ENCODE measurements at regions not wholly inside any gene's neighbourhood (a gene's known extent, or its start where the extent isn't known, plus 50 kb on each side); places are given as distances from the start of the nearest gene placed in this dataset.

DNA sequence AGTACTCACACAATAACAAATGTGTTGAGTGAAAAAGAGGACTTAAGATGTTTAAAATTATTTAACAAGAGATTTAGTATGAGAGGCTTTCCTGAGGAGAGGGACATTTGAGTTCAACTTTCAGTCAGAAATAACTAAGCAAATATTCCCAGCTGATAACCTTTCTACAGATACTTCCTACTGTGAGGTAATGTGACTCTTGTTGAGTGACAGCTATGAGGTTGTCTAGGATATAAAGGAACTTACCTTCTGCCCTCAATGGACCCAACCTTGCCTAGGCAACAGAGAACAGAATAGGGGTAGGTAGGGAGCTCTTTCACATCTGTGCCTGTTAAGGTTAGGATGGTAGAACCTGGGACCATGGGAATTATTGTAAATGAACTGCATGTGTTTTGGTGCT, 54.7 kb downstream of the GLUD2 start:
- DNase-seq (ENCODE audit: low read depth), result no peak

DNA sequence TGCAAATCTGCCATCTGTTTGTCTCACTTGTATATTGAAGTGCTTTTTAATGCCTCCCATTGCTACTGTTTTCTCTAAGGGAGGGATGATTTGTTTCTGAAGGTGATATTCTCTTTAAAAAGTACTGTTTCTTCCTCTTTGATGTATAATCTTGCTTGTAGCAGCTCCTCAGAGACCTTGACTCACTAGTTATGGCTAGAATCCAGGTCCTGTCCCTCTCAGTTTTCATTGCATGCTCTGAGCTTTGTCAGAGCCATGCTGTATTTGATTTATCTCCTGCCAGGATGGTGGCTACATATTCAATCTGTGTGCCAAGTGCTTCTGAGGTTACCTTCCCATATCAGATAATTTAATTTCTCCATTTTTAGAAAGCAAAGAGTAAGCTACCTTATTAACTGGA, 56.0 kb downstream of the GLUD2 start:
- no peak for DNase-seq (ENCODE audit: low read depth)

DNA sequence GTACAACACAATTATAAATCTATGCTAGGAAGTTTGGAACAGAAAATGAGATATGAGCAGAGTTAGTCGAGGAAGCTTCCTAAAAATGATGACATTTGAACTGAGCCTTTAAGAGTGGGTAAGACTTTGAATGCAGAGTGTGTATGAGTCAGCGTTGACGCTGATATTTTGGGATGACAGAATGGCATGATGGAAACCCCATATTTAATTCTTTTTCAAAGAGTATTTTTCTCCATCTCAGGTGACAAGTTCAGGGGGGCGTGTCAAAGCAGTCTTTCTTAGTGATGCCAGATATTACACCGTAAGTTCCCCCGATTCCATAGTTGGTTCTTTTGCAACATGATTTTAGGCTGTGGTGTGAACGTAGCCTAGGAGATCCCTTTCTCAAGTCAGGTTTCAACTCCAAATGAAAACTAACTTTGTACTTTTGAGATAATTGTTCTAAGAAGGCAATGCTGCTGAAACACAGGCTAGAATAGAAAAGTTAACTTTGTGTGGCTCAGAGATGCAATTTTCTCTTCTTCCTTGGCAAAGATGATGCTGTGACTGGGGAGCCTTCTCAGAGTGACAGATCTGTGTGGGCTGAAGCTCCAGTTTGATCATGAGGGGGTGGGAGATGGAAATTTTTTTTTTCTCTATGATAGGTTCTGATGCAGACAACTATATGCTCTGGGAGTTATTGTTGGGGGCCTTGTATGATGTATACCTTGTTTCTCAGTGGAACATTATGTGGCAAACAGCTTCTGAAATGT, 59.2 kb downstream of the GLUD2 start:
- no peak for DNase-seq (ENCODE audit: low read depth)

DNA sequence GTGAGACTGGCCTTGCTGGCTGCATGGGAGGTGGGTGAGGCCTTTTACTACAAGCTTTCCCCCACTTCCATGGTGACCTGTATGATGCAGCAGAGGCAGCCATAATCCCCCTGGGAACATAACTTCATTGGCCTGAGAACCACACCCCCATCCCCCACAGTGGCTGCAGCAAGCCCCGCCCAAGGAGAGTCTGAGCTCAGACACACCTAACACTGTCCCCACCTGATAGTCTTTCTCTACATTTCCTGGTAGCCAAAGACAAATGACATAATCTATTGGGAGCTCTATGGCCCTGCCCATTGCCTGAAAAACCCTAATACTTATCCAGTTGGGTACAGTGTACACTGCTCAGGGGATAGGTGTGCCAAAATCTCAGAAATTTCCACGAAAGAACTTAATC, 62.6 kb downstream of the GLUD2 start:
- DNase-seq (ENCODE audit: low read depth), result no peak

DNA sequence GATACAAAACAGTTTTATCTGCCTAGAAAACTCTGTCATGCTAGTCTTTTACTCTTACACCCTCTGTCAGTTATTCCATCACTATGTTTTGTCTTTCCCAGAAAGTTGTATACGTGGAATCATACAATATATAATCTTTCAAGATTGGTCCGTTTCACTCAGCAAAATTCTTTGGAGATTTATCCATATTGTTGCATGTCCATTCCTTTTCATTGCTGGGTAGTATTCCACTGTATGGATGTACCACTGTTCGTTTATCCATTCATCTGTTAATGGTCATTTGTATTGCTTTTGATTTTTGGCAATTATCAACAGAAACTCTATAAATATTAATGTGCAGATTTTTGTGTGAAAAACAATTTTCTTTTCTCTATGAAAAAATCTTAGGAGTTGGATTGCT, 63.1 kb downstream of the GLUD2 start:
- DNase-seq (ENCODE audit: low read depth), result no peak

DNA sequence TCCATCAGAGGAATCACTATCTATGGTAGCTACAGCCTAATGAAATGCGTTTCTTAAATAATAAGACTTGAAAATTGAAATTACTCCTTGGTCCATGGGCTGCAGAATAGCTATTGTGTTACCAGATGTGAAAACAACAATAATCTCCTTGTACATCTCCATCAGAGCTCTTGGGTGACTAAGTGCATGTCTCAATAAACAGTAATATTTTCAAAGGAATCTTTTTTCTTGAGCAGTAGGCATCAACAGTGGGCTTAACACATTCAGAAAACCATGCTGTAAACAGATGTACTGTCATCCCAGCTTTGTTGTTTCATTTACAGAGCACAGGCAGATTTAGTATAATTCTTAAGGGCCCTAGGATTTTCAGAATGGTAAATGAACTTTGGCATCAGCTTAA, 67.3 kb downstream of the GLUD2 start:
- DNase-seq (ENCODE audit: low read depth), result no peak

DNA sequence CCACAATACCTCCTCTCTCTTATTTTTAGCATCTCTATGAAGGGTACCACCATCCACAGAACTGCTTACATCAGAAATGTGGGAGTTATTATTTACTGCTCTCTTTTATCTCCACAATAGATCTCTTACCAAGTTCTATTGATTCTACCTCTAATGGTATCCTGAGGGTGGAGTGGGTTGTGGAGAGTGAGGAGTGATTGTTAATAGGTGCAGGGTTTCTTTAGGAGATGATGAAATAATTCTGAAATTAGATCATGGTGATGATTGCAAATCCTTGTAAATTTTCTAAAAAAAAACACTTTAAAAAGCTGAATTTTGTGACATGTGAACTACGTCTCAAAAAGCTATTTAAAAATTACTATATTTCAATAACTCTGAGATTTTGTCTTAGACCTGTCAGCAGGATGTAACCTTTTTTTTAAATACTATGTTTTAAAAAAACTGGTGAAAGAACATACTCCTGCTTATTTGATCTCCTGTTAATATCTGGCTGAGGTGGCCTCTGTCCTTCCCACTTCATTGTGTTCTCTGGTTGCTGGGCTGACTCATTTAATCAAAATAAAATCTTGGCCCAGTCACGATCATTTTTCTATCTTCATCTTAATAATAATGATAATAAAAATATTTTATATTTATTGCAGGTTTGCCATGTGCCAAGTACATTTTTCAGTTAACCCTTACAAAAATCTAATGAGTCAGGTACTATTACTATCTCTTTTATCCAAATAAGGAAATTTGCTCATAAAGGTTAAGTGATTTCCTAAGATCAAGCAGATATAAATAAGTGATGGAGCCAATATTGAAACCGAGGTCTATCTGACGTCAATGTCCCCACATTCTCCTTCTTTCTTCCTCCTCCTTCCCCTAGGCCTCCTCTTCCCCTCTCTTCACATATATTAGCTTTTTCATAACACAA, 73.5 kb downstream of the GLUD2 start:
- no peak for DNase-seq (ENCODE audit: low read depth)

DNA sequence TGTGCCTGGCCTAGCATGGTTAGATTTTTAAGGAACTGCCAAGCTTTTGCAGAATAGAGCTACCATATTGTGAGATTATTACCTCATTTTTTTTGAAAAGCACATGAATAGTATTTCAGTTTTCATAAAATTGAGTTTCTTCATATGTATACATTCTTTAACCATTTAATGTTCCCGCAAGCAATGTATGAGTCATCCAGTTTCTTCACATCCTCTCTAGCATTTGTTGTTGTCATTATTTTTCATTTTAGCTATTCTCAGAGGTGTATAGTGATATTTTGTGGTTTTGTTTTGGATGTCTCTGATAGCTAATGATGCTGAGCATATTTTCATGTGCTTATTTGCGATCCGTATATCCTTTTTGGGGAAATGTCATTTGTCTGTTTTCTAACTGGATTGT, 74.9 kb downstream of the GLUD2 start:
- no peak for DNase-seq (ENCODE audit: low read depth)

DNA sequence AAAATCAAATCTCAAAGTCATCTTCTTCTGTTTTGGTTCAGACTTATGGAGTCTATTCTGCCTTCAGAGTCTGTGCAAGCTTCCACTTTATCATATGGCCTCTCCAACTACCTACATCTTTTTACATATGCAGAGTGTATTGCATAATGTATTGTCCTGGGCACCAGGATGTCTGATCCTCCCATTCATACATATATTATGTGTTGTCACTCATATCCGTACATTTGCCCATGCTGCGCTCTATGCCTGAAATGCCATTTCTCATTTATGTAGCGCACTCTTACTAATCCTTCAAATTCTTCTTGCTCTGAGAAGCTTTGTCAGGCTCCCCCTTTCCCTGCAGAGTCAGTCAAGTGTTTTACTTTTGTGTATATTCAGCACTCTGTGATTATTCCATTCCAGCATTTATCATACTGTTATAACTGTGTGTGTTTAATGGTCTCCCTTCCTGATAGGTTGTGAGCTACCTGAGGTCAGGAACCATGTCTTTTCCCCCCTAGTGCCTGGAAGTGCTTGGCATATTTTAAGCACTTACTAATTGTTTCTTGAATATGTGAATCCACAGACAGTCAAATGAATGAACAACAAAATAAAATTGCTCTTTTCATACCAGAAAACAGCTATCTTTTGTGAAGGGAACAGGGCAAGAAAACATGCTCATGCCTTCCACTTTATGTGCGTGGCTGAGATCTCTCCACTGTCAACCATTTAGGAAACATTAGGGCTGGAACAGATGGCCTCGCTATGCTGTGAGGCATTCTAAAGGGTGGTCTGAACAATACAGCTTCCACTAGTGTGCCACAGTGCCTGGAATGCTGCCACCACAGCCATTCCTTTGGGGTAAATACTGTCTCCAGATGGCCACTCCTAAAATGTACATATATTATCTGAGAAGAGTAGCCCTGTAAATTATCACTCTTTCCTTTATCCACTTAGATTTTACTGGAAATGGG, 81.8 kb downstream of the GLUD2 start:
- DNase-seq (ENCODE audit: low read depth), result no peak

DNA sequence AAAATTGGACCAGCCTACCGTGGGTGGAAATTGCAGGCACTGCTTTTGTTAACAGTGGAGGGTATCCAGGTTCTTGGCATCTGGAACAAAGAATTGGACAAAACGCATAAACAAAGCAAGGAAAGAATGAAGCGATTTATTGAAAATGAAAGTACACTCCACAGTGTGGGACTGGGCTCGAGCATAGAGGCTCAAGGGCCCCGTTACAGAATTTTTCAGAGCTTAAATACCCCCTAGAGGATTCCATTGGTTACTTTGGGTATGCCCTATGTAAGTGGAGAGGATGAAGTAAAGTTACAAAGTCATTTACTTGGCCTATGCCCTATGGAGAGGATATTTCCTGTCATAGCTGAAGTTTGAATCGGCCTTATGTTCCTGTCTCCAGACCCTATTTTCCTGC, 85.3 kb downstream of the GLUD2 start:
- DNase-seq (ENCODE audit: low read depth), result no peak

DNA sequence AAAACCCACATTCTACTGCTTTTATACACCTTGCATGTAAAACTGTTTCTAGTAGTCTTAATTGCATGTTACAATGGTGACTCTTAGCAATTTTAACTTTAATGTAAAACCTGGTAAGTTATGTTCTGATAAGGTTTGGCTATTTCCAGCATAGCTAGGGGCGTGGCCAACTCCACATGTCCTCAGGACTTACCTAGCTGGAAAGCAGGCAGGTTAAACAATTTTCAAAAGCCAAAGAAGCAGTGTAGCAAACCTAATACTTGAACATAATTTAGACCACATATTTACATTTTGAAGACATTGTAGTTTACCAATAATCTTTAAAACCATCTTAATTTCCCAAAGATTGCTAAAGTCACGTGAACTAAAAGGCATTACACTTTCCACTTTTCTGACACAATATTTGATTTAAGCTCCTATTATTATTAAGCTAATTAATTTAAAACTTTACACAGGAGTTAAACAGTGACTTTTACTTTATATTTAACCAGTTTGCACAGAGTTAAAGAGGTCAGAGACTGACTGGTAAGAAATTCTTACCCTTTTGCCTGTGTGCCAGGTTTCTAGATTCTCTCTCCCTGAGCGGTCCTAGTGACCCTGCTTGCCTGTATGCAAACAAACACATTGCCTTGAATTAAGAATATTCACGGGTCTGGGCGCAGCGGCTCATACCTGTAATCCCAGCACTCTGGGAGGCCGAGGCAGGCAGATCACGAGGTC, 88.2 kb downstream of the GLUD2 start:
- DNase-seq (ENCODE audit: low read depth), result no peak

DNA sequence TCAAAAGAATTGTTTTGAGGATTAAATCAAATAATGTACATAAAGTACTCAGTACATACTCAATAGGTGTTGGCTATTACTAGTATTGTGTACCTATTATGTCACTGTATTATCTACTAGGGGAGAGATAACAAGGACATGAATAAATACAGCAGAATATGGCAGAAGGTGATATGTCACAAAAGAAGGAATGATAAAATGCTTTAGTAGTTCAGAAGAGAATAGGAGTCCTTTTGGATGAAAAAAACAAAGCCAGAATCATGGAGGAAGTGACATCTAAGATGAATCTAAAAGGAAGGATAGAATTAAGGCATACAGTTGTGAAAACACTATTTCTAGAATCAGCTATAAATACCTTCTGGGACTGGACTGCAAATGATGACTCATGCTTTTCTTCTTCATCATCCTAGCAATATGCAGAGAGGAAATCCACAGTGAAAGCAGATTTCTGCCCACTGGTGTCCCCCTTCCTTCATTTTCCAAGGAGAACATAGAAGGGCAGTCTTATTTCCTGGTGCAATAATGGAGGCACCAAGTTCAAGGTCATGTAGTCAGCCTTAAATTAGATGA, 98.7 kb downstream of the GLUD2 start:
- no peak for DNase-seq (ENCODE audit: low read depth)

DNA sequence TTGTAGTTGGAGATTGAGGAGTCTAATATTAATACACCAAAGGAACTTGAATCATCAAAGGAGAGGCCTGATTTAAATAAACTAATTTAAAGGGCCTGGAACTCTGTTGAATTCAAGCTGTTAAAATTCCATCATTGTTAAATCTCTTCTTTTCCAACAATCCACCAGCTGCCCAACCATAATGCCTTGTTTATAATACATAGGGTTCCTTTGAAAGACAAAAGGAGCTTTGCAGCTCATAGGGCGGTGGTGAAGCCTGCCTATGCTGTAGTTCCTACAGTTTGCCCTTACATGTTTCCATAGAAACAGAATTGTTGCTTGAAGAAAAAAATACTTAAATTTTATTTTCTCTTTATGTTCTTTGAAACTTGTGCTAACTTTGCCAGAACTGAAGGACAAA, 102.8 kb downstream of the GLUD2 start:
- no peak for DNase-seq (ENCODE audit: low read depth)

DNA sequence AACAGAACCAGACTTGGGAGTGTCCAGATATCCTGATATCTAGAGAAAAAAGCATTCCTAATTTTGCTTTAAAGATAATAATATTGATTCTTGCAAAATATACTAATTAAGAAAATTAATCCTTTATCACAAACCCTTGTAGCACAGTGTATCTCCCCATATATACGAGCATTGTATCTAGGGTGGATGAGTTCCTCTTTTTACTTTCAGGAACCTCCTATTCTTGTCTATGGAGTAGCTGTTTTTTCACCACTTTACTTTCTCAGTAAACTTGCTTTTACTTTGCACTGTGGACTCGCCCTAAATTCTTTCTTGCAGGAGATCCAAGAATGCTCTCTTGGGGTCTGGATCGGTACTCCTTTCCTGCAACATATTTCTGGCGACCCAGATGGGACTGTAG, 103.9 kb downstream of the GLUD2 start:
- no peak for DNase-seq (ENCODE audit: low read depth)

DNA sequence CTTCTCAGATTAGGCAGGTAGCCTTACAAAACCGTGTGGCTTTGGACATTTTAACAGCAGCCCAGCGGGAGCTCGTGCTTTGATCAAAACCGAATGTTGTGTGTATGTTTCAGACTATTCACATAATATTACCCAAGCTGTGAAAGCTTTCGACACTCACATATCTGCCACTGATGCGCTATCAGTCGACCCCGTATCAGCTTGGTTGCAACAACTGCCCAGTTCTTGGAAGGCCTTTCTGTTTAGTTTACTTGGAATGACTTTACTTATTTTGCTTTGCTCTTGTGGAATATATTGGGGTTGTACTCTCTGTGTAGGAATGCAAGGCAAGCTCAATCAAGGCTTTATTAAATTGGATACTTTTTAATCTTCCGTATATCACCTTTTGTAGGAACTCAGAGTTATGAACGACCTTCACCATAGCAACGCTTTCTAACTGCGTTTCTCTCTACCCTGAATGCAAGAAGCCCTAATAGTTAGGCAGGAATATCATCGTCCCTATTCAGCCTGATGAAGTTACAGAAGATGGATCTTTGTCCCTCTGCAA, 107.5 kb downstream of the GLUD2 start:
- no peak for DNase-seq (ENCODE audit: low read depth)

DNA sequence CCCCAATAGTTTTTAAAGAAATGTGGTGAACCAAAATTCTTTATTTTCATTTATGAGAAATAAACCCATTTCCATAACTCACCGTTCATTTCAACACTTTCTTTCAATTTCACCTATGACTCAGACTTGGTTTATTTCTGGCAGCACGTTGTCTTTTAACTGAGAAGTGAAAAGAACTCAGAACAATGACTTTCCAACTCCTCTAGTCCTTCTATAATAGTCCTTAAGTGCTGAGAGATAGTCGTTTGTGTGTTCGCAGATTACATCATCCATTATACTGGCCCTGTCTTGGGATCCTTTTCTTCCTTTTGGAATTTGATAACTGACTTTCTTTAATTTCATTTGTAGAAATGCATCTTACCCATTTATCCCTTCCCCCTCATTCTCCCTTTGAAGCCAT, 113.6 kb downstream of the GLUD2 start:
- DNase-seq (ENCODE audit: low read depth), result no peak

DNA sequence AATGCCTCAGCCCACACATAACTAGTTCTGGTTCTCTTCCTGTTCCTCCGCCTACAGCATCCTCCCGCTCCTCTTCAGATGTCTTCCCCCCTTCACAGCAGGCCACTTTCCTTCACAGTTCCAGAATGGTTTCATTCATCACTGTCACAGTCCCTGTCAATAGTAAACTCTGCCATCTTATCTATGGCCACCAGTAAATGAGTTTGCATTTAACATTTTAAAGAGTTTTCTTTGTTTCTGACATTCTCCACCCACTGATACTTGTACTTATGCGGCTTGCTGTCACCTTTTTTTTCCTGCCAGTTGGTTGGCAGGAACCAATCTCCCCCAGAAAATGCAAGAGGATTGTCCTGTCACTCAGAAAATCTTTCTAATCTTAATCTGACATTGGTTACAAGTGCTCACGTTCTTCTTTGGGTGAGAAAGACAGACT, 114.1 kb downstream of the GLUD2 start:
- DNase-seq (ENCODE audit: low read depth), result no peak

DNA sequence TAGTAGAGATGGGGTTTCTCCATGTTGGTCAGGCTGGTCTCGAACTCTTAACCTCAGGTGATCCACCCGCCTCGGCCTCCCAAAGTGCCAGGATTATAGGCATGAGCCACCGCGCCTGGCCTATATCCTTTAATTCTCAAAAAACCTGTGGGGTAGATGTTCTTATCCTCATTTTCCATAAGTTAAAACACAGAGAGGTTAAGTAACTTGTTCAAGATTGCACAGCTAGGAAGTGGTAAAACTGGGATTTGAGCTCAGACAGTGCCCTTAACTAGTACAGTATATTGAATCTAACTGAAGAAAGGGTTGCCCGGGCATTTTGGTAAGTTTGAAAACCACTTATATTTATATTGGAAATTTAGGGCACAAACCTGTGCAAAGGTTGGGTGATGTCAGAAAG, 116.0 kb downstream of the GLUD2 start:
- no peak for DNase-seq (ENCODE audit: low read depth)

DNA sequence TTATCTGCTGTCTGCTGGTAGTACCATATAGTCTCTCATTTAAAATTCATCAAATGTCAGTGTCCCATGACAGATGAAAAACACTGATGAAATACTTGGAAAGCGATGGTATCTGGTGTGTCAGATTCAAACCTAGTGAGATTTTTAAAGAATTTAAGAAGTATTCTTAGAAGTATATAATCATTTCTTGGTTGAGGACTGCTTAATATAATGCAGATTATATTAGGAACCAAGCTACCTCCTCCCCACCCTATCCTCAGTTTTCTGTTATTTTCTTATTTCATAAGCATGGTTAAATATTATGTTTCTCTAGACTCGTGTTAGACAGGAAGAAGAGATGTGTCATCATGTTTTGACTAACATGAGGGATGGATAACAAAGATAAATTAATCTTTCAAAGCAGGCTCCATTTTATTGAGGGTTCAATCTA, 118.5 kb downstream of the GLUD2 start:
- no peak for DNase-seq (ENCODE audit: low read depth)

DNA sequence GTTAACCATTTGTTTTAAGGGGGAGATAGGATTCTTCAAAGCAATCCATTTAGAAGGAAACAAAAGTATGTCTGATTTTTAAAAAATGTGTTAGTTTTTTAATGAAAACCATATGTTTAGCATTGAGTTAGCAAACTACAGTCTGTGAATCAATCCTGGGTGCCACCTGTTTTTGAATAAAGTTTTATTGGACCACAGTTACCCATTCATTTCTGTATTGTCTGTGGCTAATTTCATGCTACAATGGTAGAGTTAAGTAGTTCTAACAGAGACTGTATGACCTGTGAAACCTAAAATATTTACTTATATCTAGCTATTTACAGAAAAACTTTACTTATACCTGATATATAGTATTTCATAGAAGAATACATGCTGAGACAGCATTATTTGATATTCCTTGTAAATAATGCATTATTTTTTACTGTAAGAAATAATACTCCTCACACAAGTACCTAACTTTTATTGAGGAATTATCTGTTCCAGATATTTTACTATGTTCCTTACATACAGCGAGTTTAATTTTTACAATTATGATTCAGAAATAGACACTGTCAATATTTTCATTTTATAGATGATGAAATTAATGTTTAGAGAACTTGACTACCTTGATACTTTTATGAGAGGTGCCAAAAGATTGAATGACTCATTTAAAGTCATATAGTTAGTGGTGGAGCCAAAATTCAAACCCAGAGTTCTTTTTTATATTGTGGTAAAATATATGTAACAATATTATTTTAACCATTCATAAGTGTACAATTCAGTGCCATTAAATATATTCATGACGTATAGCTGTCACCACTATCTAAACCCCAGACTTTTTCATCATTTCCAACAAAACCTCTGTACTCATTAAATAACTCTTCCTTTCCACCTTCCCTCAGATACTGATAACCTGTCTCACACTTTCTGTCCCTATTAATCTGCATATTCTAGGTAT, 122.0 kb downstream of the GLUD2 start:
- DNase-seq (ENCODE audit: low read depth), result no peak
